LNCAP (cell line): ENCODE measurements at regions not wholly inside any gene's neighbourhood (a gene's known extent, or its start where the extent isn't known, plus 50 kb on each side); places are given as distances from the start of the nearest gene placed in this dataset.

Experiments
- TF ChIP-seq, protein P1 (sequence below): fragments of 450-650 bp; IDR thresholded peaks from 2 replicates; pipeline ENCODE4 v1.5.1; 2017; ENCODE audit warnings: mild to moderate bottlenecking

DNA sequence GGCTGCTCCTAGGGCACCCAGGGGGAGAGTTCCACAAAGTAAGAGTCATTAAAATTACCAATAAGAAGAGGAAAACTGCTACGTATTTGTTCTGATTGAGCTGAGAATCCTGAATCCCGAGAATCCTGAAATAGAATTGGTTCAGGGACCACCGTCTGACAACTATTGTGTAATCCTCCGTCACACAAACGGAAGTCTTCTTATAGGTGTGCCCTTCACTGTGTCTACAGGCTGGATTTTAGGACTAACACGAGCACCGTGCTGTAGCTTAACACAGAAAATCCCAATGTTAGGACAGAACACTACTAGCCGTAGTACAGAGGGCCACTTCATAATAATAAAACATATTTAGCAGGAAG, 50.6 kb upstream of the RNF182 start:
- TF ChIP-seq, protein P1, sequence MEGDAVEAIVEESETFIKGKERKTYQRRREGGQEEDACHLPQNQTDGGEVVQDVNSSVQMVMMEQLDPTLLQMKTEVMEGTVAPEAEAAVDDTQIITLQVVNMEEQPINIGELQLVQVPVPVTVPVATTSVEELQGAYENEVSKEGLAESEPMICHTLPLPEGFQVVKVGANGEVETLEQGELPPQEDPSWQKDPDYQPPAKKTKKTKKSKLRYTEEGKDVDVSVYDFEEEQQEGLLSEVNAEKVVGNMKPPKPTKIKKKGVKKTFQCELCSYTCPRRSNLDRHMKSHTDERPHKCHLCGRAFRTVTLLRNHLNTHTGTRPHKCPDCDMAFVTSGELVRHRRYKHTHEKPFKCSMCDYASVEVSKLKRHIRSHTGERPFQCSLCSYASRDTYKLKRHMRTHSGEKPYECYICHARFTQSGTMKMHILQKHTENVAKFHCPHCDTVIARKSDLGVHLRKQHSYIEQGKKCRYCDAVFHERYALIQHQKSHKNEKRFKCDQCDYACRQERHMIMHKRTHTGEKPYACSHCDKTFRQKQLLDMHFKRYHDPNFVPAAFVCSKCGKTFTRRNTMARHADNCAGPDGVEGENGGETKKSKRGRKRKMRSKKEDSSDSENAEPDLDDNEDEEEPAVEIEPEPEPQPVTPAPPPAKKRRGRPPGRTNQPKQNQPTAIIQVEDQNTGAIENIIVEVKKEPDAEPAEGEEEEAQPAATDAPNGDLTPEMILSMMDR, result no peak

DNA sequence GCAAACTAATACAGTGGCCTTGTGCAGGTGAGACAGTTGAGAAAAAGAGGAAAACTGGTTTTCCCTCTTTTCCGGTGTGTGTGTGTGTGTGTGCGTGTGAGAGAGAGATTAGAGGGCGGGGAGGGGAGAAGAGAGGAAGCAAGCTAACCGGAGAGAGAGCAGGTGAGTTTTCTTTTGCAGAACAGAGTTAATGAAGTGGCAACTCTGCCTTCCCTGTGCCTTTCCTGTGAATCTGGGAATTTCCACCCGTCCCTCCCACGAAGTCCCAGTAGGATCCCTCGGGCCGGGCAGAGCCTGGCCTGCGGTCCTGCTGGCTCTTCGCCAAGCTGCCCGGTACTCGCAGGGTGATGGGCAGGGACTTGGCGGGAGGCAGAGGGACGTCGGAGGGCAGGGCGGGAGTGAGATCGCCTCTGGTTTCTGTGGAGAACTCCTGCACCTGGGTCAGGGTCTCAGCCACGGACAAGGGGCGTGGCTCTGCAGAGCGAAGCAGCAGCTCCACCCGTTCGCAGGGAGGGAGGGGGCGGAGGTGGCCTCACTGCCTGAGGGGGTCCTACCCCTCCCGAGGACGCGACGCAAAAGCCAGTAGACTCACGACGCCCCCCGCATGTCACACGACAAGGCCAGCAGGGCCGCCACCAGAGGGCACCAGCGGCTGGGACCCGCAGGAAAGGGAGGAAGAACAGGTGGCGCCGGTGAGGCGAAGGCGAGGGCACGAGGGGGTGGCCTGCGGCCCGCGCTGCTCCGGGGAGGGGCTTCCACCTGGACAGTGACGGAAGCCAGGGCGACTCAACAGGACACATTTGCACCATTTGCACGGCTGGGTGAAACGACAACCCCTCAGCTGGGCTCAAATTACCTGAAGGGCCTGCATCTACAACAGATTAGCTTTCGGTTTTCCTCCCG, 51.2 kb upstream of the RNF182 start:
- TF ChIP-seq, protein P1, result peak; percentile 91

- TF ChIP-seq, protein P1, result no peak
These were observed 52.1 kb upstream of the RNF182 start for GRCh38 chr6:13872681-13873080.

DNA sequence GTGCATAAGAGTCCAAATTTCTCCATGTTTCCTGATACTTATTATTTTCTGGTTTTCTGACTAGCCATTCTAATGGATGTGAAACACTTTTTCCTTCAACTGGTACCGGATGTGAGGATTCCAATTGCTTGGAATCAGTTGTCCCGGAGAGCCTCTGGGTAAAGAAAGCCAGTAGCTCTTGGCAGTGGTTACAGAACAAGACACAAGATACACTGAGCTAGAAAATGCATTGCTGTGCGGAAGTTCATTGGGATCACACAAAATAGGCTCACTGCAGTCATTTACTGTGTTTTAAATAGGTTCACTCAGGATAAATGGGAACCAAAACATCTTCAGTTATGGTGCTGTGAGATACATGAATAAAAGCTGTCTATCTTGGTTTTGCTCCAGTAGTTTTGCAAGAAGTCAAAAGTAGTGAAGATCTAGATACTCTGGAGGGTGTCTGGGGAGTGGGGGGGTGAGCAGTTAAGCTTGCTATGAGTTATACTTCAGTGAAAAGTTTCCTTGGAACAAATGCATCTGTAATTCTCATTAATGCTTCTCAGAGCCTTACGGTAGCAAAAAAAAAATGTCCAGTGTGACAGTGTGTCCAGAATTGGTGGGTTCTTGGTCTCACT, 54.4 kb upstream of the RNF182 start:
- TF ChIP-seq, protein P1, result no peak

DNA sequence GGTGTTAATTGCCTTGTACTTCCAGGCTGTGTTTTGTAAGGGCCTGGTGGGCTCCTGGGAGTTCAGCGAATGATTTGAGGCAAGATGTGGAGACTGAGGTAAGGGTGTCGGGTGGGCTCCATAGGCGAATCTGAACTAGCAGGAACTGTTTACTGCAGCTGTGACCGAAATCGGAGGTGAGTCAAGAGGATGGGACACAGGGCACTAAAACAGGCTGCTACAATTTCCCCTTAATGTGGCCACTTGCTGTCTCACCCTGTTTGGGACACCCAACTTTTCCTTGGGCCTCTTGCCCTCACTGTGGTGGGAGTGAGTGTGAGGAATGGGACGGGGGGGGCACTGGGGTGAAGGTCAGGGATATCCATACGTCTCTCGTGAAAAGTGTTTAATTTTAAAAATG, 53.9 kb upstream of the MCUR1 start:
- TF ChIP-seq, protein P1, result no peak

- TF ChIP-seq, protein P1, result no peak
These were observed 51.9 kb upstream of the MCUR1 start for GRCh38 chr6:13866301-13866700.

GRCh38 chr6:13865141-13865540, 50.8 kb upstream of the MCUR1 start:
- TF ChIP-seq, protein P1, result no peak
